HG02981 (cell line): ENCODE measurements at regions not wholly inside any gene's neighbourhood (a gene's known extent, or its start where the extent isn't known, plus 50 kb on each side); places are given as distances from the start of the nearest gene placed in this dataset.
"Not testable (repeated sequence)": the region's sequence is repeated elsewhere in the genome, so short reads cannot be mapped to it uniquely, and the experiment has no call there.

Experiments
- ATAC-seq: cut with Tn5 transposase; IDR thresholded peaks from one replicate; pipeline ENCODE4 v1.9.1; 2021; ENCODE audit warnings: mild to moderate bottlenecking, moderate library complexity; ENCODE audit not compliant: unreplicated experiment

DNA sequence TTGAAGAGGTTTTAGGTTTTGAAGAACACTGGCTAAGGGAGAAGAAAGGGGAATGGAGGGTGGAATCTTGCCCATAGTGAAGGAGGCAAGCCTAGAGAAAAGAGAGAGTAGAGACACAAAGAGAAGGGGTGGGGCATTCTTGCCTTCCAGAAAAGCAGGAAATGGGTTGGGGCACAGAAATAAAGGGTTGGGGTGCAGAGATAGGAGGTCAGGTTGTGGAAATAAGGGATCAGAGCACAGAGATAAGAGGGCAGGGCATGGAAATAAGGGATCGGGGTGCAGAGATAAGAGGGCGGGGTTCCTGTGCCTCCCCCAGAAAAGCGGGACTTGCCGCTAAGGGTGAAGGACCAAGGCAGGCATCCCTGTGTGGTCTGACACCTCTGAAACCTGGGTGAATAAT is 69.9 kb downstream of the ALG1L2 start:
- not testable (repeated sequence) for ATAC-seq

DNA sequence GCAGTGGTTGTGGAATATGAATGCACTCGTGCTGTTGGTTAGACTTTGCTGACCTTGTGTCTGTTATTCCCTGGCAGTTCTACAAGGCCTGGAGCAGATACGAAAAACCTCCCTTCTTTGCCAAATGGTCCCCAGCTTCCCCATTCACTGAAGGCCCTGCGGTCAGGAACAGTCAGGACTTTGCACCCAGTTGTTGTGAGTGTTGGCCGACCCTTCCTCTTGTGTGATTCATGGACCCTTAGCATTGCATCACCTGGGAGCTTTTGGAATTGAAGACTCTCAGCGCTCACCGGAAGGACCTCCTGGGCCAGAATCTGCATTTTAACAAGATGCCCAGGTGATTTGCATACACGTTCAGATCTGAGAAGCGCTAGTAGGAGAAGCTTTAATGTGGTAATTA is 71.6 kb downstream of the ALG1L2 start:
- not testable (repeated sequence) for ATAC-seq

DNA sequence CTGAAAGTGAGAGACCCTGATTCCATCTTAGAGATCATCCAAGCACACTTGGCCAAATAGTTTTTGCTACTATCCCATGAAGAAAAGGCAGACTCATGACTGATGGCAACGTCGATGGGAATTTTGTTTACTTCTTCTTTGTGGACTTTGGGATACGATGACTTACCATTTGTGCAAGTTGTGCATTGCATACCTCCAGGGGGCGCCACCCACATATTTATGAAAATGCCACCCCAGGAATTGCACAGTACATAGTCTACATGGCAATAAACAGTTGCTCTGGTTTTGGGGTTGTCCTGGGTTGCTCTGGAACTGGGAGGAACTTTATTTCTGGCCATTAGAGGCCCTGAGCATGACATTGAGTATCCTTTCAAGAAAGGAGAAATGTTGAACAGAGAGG is 73.8 kb downstream of the ALG1L2 start:
- not testable (repeated sequence) for ATAC-seq

- not testable (repeated sequence) for ATAC-seq
Observed at GRCh38 chr3:130166856-130167255, 85.2 kb downstream of the ALG1L2 start.

DNA sequence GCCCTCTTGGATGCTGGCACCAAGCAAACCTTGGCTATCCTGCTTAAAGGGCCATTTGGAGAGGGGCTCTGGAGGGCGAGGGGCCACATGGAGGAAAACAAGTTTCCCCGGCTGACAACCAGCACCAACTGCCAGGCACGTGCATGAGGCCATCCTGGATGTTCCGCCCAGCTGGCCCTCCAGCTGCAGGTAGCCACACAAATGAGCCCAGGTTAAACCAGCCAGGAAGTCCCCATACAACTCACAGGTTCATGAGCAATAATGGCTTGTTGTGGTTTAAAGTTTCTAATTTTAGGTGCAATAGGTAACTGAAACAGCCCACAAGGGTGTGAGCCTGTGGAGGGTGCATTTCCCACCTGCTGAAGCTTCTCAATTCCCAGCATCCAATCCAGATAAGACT is 93.6 kb downstream of the ALG1L2 start:
- ATAC-seq, result not testable (repeated sequence)

DNA sequence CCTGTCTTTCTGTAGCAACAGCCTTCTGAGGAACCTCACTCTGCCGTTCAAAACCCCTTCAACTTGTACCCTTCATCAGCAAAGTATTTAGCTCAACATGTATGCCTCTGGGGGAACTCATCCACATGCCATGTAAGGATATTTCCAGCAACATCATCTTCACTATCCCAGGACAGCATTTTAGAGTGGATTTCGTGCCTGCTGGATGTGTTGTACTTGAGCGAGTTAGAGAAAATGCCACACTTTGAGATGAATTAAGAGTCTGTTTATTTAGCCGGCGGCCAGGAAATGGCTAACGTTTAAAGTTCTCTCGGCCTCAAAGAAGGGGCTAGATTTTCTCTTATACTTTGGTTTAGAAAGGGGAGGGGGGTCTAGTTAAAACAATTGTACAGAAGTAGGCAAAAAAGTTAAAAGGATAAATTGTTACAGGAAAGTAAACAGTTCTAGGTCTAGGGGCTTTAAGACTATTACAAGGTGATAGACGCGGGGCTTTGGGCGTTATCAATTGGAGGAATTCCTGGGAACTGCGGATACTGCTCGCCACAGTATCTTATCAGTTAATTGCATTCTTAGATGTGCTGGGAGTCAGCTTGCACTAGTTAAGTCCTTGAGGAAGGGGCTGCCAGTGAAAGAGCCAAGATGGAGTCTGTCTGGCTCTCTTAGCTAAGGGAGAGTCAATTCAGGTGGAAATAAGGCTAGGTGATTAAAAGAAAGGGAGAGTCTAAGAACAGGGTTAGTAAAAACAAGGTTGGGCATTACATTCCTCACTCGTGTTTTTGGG is 95.0 kb downstream of the ALG1L2 start:
- ATAC-seq, result not testable (repeated sequence)

GRCh38 chr3:130178835-130179234 is 97.2 kb downstream of the ALG1L2 start:
- not testable (repeated sequence) for ATAC-seq

GRCh38 chr3:130179353-130179970 is 97.8 kb downstream of the ALG1L2 start:
- ATAC-seq, result not testable (repeated sequence)

DNA sequence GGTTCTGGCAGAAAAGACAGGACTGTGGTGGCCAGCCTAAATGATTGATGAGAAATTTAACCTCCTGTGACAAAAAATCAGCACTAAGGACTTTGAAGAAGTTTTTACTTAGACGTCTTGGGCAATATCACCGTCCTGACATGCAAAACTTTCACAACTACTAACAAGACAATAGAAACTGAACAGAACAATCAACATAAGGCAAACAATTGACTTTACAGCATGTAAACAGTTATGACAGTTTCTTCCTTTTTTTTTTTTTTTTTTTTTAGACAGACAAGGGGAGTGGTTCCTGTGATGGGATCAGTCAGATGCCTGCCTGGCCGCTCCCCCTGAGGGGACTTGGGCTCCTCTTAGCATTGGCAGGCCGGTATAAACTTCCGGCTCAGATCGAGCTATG is 100.8 kb downstream of the ALG1L2 start:
- not testable (repeated sequence) for ATAC-seq

GRCh38 chr3:130183689-130184088 is 102.1 kb downstream of the ALG1L2 start:
- not testable (repeated sequence) for ATAC-seq

GRCh38 chr3:130184152-130185024 is 102.8 kb downstream of the ALG1L2 start:
- not testable (repeated sequence) for ATAC-seq

DNA sequence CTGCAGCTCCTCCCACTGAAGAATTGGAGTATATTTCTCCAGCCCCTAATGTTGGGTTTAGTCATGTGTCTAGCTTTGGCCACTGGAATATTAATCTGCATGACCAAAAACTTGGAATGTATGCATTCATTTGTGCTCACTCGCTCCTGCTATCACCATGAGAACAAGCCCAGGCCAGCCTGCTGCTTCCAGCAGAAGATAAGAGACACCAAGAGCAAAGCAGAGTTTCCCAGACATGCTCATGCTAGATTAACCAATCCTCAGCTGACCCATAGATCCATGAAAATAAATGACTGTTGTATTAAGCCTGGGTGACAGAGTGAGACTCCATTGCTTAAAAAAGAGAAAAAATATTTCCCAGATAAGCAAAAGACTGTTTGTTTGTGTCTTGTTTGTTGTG is 119.6 kb downstream of the ALG1L2 start:
- ATAC-seq, result not testable (repeated sequence)

DNA sequence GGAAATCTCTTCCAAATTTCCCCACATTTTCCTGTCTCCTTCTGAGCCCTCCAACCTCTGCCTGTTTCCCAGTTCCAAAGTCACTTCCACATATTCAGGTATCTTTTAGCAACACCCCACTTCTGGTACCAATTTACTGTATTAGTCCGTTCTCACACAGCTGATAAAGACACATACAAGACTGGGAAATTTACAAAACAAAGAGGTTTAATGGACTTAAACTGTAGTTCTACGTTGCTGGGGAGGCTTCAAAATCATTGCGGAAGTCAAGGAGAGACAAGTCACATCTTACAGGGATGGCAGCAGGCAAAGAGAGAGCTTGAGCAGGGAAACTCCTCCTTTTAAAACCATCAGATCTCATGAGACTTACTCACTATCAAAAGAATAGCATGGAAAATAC is 122.0 kb downstream of the ALG1L2 start:
- ATAC-seq, result not testable (repeated sequence)

- no peak for ATAC-seq
Observed at GRCh38 chr3:130227540-130227939, 117.9 kb upstream of the COL6A5 start.

GRCh38 chr3:130242850-130243569 is 102.5 kb upstream of the COL6A5 start:
- no peak for ATAC-seq

- no peak for ATAC-seq
Observed at GRCh38 chr3:130243808-130244207, 101.7 kb upstream of the COL6A5 start.

DNA sequence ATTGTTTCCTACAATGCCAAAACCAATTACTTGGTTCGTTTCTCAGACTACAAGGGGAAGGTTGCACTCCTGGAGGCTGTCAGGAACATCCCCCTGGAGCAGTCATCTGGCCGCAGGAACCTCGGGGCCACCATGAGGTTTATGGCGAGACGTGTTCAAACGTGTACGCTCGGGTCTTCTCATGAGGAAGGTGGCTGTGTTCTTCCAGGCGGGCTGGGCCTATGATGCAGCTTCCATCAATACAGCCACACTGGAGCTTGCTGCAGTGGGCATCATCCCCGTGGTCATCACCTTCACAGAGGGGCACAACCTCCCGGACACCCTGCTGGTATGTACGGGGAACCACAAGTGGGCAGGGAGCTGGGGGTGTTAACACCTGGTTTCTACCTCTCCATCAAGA is 94.5 kb upstream of the COL6A5 start:
- no peak for ATAC-seq

GRCh38 chr3:130255442-130255841 is 90.0 kb upstream of the COL6A5 start:
- ATAC-seq, result no peak

DNA sequence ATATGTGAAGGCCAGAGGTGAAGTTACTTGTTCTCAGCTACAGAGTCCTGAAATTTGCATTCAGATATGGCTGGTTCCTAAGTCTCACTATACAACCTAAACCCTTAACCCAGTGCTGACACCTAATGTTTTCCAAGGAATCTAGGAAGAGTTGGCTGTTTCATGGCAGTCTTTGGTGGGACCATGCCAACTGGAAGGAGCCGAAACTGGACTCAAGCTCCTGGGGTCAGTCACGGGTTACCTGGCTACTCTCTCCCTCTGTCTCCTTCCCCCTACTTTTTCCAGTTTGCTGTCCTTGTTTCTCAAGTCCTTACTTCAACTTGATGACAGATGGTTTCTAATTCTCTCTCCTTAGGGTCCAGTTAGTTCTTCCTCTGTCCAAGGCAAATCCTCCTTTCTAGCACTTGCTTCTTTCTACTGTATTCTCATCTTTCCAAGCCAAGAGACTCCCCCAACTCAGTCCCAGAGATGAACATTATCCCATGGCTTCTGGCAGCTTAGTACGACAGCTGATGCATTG is 88.6 kb upstream of the COL6A5 start:
- ATAC-seq, result no peak

GRCh38 chr3:130258532-130258952 is 86.9 kb upstream of the COL6A5 start:
- ATAC-seq, result no peak
